ENCODE measurements at regions not wholly inside any gene's neighbourhood (a gene's known extent, or its start where the extent isn't known, plus 50 kb on each side); places are given as distances from the start of the nearest gene placed in this dataset.

GRCh38 chr12:32952681-32953080 is 56.1 kb upstream of the PKP2 start:
- TF ChIP-seq CTCF (IDR thresholded peaks at IDR 0.05; ENCODE audit: insufficient read depth, low read length): no peak
- no peak overlapping the region for H3K4me3 ChIP-seq (ENCODE audit: low read depth, low read length)

GRCh38 chr12:32949815-32950214 is 53.2 kb upstream of the PKP2 start:
- no peak for TF ChIP-seq CTCF (IDR thresholded peaks at IDR 0.05; ENCODE audit: insufficient read depth, low read length)
- H3K4me3 ChIP-seq (ENCODE audit: low read depth, low read length): no peak overlapping the region
- DNase-seq (ENCODE audit: low read depth): no peak

More at GRCh38 chr12:32952681-32953080, 56.1 kb upstream of the PKP2 start:
- DNase-seq (ENCODE audit: low read depth): no peak

- DNase-seq (ENCODE audit: low read depth): peak; percentile 24
- no peak overlapping the region for H3K4me3 ChIP-seq (ENCODE audit: low read depth, low read length)
- TF ChIP-seq CTCF (IDR thresholded peaks at IDR 0.05; ENCODE audit: insufficient read depth, low read length): no peak
Measured at GRCh38 chr12:32947206-32948067, 50.9 kb upstream of the PKP2 start.

GRCh38 chr12:32946504-32947131 is 50.0 kb upstream of the PKP2 start:
- no peak for TF ChIP-seq CTCF (IDR thresholded peaks at IDR 0.05; ENCODE audit: insufficient read depth, low read length)
- DNase-seq (ENCODE audit: low read depth): no peak
- no peak overlapping the region for H3K4me3 ChIP-seq (ENCODE audit: low read depth, low read length)

All from fibroblast of the aortic adventitia (primary cell).